ENCODE measurements at regions not wholly inside any gene's neighbourhood (a gene's known extent, or its start where the extent isn't known, plus 50 kb on each side); places are given as distances from the start of the nearest gene placed in this dataset.
"Not testable (repeated sequence)": the region's sequence is repeated elsewhere in the genome, so short reads cannot be mapped to it uniquely, and the experiment has no call there.

DNA sequence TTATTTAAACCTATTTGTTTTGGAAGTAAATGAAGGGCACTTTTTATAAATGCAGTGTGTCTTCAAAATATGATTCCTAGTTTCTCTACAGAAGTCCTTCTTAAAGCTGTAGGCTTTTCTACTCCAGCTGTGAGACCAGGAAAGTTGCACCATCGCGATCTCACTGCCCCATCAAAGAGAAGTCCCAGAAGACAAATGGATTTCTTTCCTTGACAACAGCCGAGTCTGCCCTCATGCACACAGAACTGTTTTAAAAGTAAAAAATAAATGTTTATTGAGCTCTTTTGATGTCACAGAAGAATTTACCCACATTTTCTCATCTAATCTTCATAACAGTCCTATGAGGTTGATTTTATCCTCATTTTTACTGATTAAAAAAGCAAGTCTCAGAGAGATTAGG lies 324.4 kb upstream of the NT5E start:
- no peak for DNase-seq

DNA sequence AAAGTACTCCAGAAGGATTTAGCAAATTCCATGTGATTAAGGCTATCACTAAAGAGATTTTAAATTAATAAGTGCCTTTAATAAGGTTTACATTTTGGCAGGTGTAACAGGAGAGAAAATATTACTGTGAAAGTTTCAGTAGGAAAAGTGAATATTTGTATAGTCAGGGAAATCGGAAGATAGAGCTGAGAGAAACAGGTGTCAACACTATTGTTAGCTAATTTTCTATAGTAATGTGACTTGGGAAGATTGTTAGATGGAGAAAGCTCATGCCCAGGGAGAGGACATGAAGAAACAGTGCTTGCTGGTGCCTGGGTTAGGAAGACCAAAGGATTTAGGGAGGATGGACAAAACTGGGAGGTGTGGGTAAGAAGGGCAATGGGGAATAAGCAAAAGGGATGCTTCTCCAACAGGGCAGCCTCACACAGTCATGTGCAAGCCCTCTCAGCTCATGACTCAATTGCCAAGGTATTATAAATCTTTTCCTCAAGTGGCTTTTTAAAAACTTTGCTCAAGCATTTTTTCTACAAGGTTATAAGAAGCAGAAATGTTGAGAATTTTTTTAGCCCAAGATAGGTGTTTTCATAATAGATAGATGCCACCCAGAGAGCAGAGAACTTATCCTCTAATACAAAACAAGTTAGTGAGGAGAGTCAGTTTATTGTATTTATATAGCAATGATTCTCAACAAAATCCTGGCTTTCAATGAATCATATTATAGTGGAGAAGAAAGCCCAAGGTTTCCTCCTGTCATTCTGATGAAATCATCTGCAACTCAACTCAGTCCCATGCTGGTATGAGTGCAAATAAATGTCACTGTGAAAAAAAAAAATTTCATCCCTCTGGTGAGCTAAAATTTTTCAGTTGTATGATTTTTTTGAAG lies 325.2 kb upstream of the NT5E start:
- no peak for DNase-seq

DNA sequence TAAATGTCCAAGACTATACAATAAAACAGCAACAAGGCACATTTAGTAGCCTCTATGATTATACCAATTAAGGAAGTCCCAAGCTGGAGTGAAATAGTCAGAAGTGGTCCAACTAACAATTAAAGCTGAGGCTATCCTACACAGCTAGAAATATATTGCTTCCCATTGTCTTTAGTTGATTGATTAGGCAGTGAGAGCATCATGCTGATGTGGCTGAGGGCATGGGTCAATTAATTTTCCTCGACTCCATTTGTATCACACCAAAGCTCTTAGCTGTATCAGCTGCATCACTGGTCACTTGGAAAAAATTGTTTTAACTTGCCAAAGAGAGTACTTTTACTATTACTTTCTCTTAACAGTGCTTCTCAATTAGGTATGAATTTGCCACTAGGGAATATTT lies 328.7 kb upstream of the NT5E start:
- no peak for DNase-seq

DNA sequence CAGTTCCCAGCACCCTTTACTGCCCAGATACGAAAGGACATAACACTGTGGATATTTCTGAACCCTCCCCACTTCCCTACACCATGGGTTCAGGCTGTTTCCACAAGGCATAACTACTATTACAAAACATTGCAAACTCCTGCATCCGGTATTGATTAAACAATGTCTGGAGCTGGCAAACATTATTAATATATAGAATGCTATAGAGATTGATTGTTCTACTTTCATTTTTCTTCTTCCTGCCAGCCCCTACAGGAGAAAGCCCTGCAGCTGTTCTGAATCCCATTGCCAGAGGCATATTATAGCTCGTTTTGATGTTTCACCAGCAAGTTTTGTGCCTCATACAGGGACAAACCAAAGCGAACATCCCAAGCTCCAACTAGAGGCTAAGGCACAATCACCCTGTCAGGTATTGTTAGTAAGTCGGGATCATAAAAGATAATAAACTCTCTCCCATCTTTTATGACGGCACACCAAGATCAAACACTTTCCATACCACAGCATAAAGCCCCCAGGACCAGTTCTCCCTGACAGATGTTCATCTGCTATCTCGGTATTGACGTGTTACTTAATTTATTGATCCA lies 331.1 kb upstream of the NT5E start:
- no peak for DNase-seq

DNA sequence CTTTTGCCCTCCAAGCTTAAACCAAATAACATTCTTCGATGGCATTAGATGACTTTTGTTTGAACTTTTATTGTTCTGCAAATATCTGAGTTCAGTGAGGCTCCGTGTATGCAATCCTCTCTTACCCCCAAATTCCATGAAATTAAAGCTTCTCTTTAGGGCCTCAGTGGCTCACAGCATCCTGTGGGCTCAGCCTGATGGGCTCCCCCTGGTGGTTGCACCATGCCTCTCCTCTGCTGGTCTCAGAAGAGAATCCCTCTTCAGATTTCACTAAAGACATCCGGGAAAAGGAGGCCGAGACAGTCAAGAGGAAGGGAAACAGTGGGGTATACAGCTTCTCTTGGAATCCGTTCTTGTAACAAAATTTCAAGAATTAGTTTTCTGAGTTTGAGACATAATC lies 331.6 kb upstream of the NT5E start:
- no peak for DNase-seq

DNA sequence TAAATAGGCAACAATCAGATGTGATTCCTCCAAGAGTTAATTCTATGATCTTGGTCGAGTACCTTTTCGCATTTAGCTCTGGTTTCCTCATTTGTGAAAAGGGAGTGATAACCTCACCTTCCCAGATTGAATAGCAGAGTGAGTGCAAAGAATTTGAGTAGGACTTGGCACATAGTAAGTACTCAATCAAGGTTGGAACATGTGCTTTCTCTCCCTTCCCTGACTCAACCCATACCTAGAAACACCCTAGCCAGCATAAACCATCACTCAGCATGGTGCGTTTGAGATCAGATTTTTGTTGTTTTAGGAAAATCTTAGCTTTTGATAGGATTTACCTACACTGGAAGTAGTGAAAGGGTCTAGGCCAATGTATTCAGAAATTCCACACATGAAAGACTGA lies 333.4 kb upstream of the NT5E start:
- no peak for DNase-seq

DNA sequence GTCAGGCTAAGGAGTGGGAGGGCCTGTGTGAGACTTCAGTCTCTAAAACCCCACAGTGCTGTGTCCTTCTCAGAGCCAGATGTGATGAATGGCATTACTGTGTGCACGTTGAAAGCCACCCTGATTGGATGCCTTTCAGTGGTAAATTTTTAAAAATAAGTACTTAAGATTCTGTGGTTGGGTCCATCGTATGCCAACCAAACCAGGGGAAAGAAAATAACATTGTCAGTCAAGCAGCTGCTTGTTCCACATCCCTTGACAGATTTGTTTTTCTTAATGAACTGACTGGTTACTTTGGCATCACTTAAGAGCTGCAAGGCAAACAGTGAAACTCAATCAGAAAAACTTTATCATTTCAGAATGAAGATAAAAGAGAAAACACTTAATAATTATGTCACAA lies 334.0 kb upstream of the NT5E start:
- DNase-seq: no peak

DNA sequence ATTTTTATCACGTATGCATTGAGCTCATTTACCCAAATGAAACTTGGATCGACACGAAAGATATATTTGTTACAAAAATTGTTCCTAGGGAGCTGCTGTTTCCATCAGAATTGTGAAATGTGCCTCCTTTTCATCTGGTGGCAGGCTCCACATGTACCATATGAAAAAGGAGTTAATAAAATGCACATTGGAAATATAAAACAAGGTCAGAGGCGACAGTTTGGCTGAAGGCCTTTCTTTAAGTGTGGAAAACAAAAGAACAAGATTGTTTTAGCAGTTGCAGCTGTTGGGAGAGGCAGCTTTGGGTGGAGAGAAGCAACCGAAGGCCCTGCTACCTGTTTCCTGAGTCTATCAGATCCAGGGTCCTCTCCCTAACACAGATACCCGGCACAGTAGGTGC lies 334.5 kb upstream of the NT5E start:
- DNase-seq: no peak

DNA sequence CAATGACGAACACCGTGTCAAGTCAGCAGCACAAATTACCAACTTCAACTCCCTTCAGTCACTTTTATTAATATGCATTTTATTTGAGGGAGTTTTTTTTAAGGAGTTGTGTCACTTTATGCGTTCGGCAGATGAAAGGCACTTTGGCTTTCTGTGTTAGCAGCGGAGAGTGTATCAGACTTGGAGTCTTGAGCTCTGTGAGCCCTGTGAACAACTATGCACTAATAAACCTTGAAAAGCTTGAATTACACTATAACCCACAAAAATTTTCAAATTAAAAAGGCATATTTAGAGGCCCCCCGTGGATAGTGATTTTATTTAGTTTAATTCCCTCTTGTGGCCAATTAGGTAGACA lies 335.3 kb upstream of the NT5E start:
- DNase-seq: no peak

DNA sequence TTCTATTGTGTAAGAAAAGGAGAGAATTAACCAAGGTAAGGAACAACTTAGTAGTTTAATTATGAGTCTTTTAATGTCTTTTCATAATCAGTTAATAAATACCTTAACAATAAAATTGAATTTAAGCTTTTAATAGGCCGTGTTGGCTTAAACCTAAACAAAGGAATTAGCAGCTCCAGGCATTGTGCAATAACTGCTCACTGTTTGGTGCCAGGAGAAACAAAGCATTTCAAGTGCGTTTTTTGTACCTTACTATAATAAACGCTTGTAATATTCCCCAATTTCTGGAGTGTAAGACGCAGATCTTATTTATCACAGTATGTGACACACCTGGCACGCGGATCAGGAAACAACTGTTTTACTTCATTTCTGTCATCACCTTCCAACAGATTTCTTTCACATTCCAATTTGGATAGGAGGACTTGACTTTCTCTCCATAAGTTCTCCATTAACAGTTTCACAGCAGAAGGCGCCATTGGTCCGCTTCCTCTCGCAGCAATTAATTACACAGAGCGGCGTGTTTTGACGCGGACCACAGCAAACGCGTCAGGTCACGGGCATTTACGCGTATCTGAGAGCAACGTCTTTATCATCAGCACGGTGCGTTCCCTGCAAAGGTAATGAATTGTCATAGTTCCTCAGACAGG lies 335.8 kb upstream of the NT5E start:
- DNase-seq: peak; percentile 18

DNA sequence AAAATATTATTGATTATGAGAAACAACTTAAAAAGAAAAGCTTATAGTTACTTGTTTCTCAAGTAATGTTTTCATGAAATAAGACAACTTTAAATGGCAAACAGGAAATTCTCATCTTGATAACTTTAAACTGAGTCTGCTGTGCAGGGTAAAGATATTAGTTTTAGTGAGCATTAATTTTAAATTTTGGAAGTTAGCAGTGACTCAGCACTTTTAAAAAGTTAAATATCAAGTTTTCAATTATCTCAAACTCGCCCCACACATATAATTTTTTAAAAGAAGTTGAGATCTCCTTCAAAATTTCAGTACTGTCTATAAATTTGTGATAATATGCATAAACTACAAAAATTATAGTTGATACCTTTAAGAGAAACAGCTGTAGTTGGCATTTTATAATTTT lies 337.3 kb upstream of the NT5E start:
- DNase-seq: no peak

DNA sequence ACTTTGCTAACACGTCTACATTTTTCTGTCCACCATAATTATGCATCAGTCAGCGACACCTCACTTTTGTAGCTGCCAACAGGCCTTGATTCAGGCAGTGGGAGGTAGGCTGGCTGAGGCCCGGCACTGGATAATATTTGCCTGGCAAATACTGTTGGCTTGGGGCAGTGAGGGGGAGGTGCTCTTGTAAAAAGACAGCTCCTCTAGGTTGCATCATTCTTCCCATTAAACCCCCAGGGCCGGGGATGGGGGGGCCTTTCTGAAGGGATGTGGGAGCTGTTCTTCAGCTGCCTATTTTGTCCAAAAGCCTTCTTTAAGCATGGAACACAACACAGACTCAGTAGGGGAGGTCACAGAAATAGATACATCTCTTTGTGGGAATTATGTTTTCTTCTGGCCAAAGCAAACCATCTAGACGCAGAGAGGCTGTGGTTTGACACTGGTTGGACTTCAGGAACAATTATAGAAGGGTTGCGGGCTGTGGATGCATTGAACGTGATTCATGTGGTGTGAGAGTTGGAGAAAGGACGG lies 338.3 kb upstream of the NT5E start:
- DNase-seq: no peak

DNA sequence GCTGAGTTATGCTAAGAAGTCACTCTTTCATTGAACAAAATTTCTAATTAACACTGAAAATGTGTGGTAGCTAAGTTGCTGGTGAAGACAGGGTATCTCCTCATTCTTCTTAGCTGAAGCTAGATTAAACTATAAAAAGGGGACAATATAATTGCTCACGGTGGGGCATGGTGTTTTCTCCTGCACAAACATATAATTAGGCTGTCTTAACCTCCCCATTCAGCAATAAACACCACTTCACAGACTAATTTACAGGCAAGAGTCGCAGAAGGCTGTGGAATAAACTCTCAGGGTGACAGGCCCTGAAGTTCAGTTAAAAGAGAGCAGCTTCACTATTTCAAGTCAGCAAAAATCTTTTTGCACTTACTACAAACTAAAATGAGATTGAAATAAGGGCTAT lies 338.9 kb upstream of the NT5E start:
- no peak for DNase-seq

DNA sequence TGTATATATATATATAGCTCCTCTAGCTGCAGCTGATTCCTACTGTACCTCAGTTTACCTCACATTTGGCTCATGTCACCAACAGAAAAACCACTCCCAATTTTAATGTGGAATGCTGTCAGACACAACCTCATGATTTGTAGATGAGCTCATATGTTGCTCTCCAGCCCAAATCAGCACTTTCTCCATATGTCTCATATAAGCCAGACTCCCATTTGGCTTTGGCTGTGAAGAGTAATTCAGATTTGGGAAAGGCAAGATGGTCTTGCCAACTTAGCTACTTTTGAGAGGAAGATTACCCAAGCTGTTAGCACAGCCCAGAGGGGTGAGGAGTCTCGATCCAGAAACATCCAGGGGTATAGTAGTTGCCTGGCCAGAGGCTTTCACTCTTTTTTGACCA lies 342.2 kb upstream of the NT5E start:
- no peak for DNase-seq

DNA sequence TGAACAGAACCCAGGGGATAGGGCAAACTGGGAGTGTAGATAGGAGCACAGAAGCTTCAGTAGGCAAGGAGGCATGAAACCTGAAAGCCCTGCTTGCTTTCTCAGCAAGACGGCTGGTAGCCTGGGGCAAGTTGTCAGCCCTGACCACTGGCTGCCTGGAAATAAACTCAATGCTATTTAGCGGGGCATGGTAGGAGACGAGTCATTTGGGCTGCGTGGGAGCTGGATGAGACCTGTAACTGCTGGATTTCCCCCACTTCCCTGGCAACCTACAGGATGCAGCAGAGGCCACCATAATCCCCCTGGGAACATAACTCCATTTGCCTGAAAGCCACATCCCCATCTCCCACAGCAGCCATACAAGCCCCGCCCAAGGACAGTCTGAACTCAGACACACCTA lies 332.6 kb upstream of the TBX18 start:
- no peak for DNase-seq

DNA sequence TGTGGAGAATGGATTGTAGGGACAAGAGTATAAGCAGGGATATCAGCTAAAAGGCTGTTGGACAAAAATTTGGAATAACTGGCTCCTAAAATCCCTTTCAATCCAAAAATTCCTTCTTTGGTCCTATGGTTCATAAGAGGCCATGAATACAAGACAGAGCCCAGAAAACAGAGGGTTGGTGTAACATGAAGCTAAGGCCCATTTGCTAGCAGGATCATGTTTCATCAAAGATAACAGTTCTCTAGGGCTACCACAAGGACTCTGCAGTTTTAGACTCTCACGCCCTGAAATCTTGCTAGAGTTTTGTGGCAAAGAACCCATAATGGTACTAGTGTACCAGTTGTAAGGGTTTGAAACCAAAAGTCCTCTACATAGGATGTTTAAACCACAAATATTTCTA lies 327.8 kb upstream of the TBX18 start:
- DNase-seq: no peak

DNA sequence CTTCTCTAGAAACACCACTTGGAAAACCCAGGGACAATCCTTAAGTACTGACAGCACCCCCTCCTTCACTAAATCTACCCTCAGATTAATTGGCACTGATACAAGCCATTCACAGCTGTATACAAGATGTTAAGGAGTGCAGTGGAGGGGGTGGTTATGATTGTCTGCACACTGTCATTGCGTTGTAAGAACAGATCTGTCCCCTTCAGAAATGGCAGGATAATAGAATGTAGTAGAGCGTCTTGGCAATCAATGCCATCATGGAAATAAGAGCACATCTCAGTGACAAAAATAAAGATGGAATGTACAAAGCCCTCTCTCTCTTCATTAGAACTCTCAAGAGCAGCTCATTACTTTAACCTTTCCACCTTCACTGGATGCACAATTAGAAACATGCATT lies 324.9 kb upstream of the TBX18 start:
- DNase-seq: no peak

DNA sequence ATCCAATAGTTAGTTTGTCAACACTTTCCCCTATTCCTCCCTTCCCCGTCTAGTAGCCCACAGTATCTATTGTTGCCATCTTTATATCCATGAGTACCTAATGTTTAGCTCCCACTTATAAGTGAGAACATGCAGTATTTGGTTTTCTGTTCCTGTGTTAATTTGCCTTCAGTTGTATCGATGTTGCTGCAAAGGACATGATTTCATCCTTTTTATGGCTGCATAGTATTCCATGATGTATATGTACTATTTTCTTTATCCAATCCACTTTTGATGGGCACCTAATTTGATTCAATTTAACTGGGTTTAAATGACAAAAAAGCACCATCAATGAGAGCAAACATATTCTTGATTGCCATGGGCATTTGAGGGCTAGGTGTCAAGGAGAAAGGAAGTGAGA lies 321.5 kb upstream of the TBX18 start:
- DNase-seq: no peak

DNA sequence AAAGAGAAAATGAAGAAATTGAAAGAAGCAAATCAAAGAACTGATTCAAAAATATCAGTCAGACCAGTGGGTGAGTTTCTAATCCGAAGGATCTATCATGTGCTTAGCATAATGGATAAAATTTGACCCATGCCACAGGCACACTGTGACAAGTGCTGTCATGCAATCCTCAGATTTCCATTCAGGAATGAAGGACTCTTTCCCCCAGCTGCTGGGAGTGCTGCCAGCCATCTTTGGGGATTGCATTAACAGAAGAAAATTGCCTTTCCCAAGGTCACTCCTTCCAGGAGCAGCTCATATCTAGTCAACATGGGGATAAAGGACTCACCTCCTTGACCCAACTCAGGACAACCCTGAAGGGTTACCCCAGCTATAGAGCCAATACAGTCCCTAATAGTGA lies 316.7 kb upstream of the TBX18 start:
- DNase-seq: no peak

DNA sequence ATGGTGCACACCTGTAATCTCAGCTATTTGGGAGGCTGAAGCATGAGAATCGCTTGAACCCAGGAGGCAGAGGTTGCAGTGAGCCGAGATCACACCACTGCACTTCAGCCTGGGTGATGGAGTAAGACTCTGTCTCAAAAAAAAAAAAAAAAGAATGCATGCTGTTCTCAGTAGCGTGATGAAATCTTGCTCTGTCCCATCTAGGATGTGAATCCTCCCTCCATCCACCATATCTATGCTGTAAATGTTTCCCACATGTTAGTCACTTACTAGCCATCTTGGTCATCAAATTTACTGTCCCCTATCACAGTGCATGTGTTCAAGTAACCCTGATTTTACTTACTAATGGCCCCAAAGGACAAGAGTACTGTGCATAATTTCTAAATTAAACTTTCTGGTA lies 315.4 kb upstream of the TBX18 start:
- no peak for DNase-seq

DNA sequence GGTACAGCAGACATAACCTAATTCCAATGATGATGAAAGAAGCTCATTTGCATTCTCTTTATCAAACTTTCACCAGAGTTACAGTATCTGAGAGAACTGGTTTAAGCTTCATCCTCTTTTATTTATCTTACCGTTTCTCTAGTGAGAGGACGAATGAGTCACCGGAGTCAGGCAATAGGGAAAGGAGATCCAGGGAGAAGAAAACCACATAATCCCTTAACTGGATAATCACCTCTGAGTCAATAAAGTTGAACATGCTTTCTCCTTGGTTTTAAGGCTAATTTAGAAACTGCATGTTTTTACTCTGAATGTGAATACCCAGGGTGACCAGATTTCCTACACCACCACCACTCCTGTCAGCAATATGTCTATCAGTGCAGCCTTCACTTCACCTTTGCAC lies 313.7 kb upstream of the TBX18 start:
- DNase-seq: peak; percentile 82

DNA sequence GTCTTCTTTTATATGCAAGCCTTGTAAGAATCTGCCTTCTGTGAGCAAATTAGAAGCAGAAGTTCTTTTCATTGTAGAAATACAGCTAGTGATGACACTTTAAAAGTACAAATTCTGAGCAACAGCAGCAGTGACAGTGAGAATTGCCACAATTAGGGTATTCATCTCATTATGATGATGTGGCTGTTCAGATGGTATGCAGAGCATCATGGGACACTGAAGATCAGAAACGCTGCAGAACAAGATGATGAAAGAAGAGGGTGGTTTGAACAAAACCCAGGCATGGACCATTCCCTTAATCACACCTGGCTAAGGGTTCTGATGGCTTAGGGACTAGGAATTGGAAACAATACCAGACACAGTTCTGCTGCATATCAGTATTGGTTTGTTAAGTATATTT lies 312.7 kb upstream of the TBX18 start:
- DNase-seq: peak; percentile 4

DNA sequence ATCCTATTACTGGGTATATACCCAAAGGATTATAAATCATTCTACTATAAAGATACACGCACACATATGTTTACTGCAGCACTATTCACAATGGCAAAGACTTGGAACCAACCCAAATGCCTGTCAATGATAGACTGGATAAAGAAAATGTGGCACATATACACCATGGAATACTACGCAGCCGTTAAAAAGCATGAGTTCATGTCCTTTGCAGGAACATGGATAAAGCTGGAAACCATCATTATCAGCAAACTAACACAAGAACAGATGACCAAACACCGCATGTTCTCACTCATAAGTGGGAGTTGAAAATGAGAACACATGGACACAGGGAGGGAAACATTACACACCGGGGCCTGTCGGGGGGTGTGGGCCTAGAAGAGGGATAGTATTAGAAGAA lies 307.4 kb upstream of the TBX18 start:
- not testable (repeated sequence) for DNase-seq

DNA sequence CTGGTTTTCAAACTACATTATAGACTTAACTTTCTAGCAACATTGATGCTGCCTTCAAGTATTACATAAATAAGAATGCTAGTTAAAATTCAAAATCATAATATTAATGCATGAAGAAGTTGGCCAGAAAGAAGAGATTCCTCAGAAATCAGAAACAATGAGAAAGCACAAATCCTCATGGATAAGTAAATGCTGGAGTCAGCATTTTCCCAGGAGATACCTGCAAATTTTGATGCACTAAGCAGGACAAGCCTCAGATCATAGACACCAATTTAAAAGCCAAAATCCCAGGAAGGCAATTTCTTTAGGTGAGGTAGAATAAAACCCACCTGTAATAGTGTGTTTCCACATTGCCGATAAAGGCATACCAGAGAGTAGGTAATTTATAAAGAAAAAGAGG lies 305.2 kb upstream of the TBX18 start:
- no peak for DNase-seq

Measured in NCI-H82 (cell line).